ENCODE measurements at regions not wholly inside any gene's neighbourhood (a gene's known extent, or its start where the extent isn't known, plus 50 kb on each side); places are given as distances from the start of the nearest gene placed in this dataset.

- no peak for DNase-seq (ENCODE audit: low read depth, low spot score)
These were observed 51.4 kb upstream of the NPVF start for GRCh38 chr7:25279705-25280104.

- DNase-seq (ENCODE audit: low read depth, low spot score) = no peak
These were observed 51.9 kb upstream of the NPVF start for GRCh38 chr7:25280181-25280580.

GRCh38 chr7:25282194-25282593 lies 53.9 kb upstream of the NPVF start:
- DNase-seq (ENCODE audit: low read depth, low spot score) = no peak

- DNase-seq (ENCODE audit: low read depth, low spot score) = no peak
These were observed 58.5 kb upstream of the NPVF start for GRCh38 chr7:25286756-25287155.

- no peak for DNase-seq (ENCODE audit: low read depth, low spot score)
These were observed 59.0 kb upstream of the NPVF start for GRCh38 chr7:25287291-25287690.

GRCh38 chr7:25288556-25289307 lies 60.4 kb upstream of the NPVF start:
- DNase-seq (ENCODE audit: low read depth, low spot score) = no peak

GRCh38 chr7:25289518-25289917 lies 61.2 kb upstream of the NPVF start:
- no peak for DNase-seq (ENCODE audit: low read depth, low spot score)

- DNase-seq (ENCODE audit: low read depth, low spot score) = no peak
These were observed 66.3 kb upstream of the NPVF start for GRCh38 chr7:25294624-25295023.

GRCh38 chr7:25295387-25295786 lies 67.1 kb upstream of the NPVF start:
- no peak for DNase-seq (ENCODE audit: low read depth, low spot score)

- DNase-seq (ENCODE audit: low read depth, low spot score) = no peak
These were observed 67.8 kb upstream of the NPVF start for GRCh38 chr7:25296086-25296485.

GRCh38 chr7:25297278-25297677 lies 69.0 kb upstream of the NPVF start:
- DNase-seq (ENCODE audit: low read depth, low spot score) = no peak

- DNase-seq (ENCODE audit: low read depth, low spot score) = no peak
These were observed 75.2 kb upstream of the NPVF start for GRCh38 chr7:25303281-25304181.

GRCh38 chr7:25304691-25305090 lies 76.4 kb upstream of the NPVF start:
- DNase-seq (ENCODE audit: low read depth, low spot score) = no peak

- DNase-seq (ENCODE audit: low read depth, low spot score) = no peak
These were observed 77.5 kb upstream of the NPVF start for GRCh38 chr7:25305831-25306230.

GRCh38 chr7:25307624-25308023 lies 79.3 kb upstream of the NPVF start:
- DNase-seq (ENCODE audit: low read depth, low spot score) = no peak

- no peak for DNase-seq (ENCODE audit: low read depth, low spot score)
These were observed 80.0 kb upstream of the NPVF start for GRCh38 chr7:25308246-25308645.

- DNase-seq (ENCODE audit: low read depth, low spot score) = no peak
These were observed 80.8 kb upstream of the NPVF start for GRCh38 chr7:25308906-25309705.

GRCh38 chr7:25310896-25311295 lies 82.6 kb upstream of the NPVF start:
- DNase-seq (ENCODE audit: low read depth, low spot score) = no peak

- no peak for DNase-seq (ENCODE audit: low read depth, low spot score)
These were observed 83.1 kb upstream of the NPVF start for GRCh38 chr7:25311346-25311745.

GRCh38 chr7:25312968-25313367 lies 84.7 kb upstream of the NPVF start:
- no peak for DNase-seq (ENCODE audit: low read depth, low spot score)

- DNase-seq (ENCODE audit: low read depth, low spot score) = no peak
These were observed 85.2 kb upstream of the NPVF start for GRCh38 chr7:25313526-25313925.

GRCh38 chr7:25314094-25314730 lies 85.9 kb upstream of the NPVF start:
- no peak for DNase-seq (ENCODE audit: low read depth, low spot score)

All from activated CD4-positive, CD25-positive, alpha-beta regulatory T cell treated with anti-CD3 and anti-CD28 coated beads, Interleukin-2, amount 50 U/mL, for 16 hours (primary cell).